Stimulated activated CD8-positive, alpha-beta memory T cell treated with anti-CD3 and anti-CD28 coated beads, Interleukin-12 subunit alpha, Interleukin-12 subunit beta, amount 100 ng/mL, for 4 hours (primary cell): ENCODE measurements at regions not wholly inside any gene's neighbourhood (a gene's known extent, or its start where the extent isn't known, plus 50 kb on each side); places are given as distances from the start of the nearest gene placed in this dataset.
"Not testable (repeated sequence)": the region's sequence is repeated elsewhere in the genome, so short reads cannot be mapped to it uniquely, and the experiment has no call there.

ENCODE experiments used
- DNase-seq: peaks from one replicate; pipeline ENCODE4 v3.0.0-alpha.2; 2020; ENCODE audit warnings: low read depth

DNA sequence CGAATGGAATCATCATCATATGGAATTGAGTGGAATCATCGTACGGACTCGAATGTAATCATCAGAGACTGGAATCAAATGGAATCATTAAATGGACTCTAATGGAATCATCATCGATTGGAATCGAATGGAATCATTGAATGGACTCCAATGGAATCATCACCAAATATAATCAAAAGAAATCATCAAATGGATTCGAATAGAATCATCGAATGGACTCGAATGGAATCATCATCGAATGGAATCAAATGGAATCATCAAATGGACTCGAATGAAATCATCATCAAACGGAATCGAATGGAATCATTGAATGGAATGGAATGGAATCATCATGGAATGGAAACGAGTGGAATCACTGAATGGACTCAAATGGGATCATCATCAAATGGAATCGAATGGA is 233.5 kb downstream of the SHCBP1 start:
- not testable (repeated sequence) for DNase-seq

DNA sequence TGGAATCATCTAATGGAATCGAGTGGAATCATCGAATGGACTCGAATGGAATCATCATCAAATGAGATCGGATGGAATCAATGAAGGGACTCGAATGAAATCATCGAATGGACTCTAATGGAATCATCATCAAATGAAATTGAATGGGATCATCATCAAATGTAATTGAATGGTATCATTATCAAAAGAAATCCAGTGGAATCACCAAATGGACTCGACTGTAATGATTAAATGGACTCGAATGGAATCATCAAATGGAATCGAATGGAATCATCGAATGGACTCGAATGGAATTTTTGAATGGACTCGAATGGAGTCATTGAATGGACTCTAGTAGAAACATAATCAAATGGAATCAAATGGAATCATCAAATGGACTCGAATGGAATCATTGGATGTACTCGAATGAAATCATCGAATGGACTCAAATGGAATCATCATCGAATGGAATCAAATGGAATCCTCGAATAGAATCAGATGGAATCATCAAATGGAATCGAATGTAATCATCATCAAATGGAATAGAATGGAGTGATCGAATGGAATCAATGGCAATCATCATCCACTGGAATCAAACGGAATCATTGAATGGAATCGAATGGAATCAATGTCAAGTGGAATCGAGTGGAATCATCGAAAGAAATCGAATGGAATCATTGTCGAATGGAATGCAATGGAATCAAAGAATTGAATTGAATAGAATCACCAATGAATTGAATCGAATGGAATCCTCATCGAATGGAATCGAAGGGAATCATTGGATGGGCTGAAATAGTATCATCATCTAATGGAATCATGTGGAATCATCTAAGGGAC is 234.2 kb downstream of the SHCBP1 start:
- DNase-seq, result not testable (repeated sequence)

DNA sequence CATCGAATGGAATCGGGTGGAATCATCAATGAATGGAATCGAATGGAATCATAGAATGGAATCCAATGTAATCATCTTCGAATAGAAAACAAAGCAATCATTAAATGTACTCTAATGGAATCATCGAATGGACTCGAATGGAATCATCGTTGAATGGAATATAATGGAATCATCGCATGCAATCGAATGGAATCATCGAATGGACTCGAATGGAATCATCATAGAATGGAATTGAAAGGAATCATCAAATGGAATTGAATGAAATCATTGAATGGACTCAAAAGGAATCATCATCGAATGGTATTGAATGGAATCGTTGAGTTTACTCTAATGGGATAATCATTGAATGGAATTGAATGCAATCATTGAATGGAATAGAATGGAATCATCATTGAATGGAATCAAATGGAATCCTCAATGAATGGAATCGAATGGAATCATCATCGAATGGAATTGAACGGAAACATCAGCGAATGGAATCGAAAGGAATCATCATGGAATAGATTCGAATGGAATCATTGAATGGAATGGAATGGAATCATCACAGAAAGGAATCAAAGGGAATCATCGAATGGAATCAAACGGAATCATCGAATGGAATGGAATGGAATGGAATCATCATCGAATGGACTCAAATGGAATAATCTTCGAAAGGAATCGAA is 234.9 kb downstream of the SHCBP1 start:
- not testable (repeated sequence) for DNase-seq

DNA sequence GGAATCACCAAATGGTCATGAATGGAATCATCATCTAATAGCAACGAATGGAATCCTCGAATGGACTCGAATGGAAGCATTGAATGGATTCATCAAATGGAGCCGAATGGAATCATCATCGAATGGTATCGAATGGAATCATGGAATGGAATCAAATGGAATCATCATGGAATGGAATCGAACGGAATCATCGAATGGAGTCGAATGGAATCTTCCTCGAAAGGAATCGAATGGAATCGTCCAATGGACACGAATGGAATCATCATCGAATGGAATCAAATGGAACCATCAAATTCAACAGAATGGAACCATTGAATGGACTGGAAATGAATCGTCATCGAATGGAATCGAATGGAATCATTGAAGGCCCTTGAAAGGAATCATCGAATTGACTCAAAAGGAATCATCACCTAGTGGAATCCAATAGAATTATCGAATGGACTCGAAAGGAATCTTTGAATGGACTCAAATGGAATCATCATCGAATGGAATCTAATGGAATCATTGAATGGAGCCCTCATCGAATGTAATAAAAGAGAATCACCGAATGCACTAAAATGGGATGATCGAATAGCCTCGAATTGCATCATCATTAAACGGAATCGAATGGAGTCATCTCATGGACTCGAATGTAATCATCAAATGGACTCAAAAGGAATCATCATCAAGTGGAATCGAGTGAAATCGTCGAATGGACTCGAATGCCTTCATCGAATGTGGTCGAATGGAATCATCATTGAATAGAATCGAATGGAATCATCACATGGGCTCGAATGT is 236.7 kb downstream of the SHCBP1 start:
- not testable (repeated sequence) for DNase-seq

DNA sequence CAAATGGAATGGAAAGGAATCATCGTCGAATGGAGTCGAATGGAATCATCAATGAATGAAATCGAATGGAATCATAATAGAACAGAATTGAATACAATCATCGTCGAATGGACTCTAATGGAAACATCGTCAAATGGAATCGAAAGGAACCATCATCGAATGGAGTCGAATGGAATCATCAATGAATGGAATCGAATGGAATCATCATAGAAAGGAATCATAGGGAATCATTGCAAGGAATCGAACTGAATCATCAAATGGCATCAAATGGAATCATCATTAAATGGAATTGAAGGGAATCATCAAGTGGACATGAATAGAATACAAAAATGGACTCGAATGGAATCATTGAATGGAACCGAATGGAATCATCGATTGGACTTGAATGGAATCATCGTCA is 237.6 kb downstream of the SHCBP1 start:
- DNase-seq, result not testable (repeated sequence)

DNA sequence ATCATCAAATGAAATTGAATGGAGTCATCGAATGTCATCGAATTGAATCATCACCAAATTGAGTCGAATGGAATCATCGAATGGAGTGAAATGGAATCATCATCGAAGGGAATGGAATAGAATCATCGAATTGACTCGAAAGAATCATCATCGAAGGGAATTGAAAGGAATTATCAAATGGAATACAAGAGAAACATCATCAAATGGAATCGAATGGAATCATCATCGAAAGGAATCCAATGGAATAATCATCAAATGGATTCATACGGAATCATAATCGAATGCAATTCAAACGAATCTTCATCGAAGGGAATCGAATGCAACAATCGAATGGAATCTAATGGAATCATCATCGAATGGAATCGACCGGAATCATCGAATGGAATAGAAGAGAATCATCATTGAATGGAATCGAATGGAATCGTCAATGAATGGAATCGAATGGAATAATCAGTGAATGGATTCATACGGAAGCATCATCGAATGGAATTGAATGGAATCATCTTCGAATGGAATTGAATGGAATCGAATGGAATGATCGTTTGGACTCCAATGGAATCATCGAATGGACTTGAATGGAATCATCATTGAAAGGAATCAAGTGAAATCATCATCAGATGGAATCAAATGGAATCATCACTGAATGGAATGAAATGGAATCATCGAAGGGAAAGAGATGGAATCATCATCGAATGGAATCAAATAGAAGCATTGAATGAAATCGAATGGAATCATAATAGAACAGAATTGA is 238.2 kb downstream of the SHCBP1 start:
- DNase-seq, result not testable (repeated sequence)

DNA sequence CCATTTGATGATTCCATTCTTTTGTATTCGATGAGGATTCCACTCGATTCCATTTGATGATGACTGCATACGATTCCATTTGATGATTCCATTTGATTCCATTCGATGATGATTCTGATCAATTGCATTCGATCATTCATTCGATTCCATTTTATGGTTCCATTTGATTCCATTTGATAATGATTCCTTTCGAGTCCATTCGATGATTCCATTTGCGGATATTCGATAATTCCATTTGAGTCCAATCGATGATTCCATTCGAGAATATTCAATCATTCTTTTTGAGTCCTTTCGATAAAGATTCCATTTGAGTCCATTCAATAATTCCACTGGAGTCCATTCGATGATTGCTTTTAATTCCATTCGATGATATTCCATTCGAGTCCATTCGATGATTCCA is 239.1 kb downstream of the SHCBP1 start:
- not testable (repeated sequence) for DNase-seq

DNA sequence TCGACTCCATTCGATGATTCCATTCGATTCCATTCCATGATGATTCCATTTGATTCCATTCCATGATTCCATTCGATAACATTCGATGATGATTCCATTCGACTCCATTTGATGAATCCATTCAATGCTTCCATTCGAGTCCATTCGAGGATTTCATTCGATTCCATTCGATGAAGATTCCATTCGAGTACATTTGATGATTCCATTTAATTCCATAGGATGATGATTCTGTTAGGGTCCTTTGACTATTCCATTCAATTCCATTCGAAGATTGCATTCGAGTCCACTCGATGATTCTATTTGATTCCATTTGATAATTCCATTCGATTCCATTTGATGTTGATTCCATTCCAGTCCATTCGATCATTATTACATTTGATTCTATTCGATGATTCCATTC is 239.8 kb downstream of the SHCBP1 start:
- DNase-seq, result not testable (repeated sequence)
